8988T (cell line): ENCODE measurements at regions not wholly inside any gene's neighbourhood (a gene's known extent, or its start where the extent isn't known, plus 50 kb on each side); places are given as distances from the start of the nearest gene placed in this dataset.

Source experiments
- DNase-seq: peaks from one replicate; pipeline ENCODE4 v3.0.0; 2011

GRCh38 chr20:12596863-12597262 lies 411.9 kb upstream of the SPTLC3 start:
- no peak for DNase-seq

GRCh38 chr20:12597551-12597950 lies 411.2 kb upstream of the SPTLC3 start:
- no peak for DNase-seq

GRCh38 chr20:12598894-12599293 lies 409.9 kb upstream of the SPTLC3 start:
- DNase-seq: no peak

GRCh38 chr20:12599494-12599893 lies 409.3 kb upstream of the SPTLC3 start:
- DNase-seq: no peak

GRCh38 chr20:12605751-12606150 lies 403.0 kb upstream of the SPTLC3 start:
- no peak for DNase-seq

GRCh38 chr20:12610871-12611270 lies 397.9 kb upstream of the SPTLC3 start:
- DNase-seq: no peak

- no peak for DNase-seq
These were observed 394.0 kb upstream of the SPTLC3 start for GRCh38 chr20:12614764-12615163.

GRCh38 chr20:12617076-12617475 lies 391.7 kb upstream of the SPTLC3 start:
- DNase-seq: no peak

GRCh38 chr20:12623870-12624269 lies 384.9 kb upstream of the SPTLC3 start:
- no peak for DNase-seq

GRCh38 chr20:12627485-12627884 lies 381.3 kb upstream of the SPTLC3 start:
- no peak for DNase-seq

GRCh38 chr20:12638633-12639312 lies 370.0 kb upstream of the SPTLC3 start:
- DNase-seq: no peak

GRCh38 chr20:12640251-12640650 lies 368.5 kb upstream of the SPTLC3 start:
- no peak for DNase-seq

- DNase-seq: no peak
These were observed 367.2 kb upstream of the SPTLC3 start for GRCh38 chr20:12641619-12642018.

GRCh38 chr20:12644461-12644860 lies 364.3 kb upstream of the SPTLC3 start:
- no peak for DNase-seq

- DNase-seq: no peak
These were observed 359.5 kb upstream of the SPTLC3 start for GRCh38 chr20:12649234-12649633.

- no peak for DNase-seq
These were observed 355.1 kb upstream of the SPTLC3 start for GRCh38 chr20:12653642-12654041.

- no peak for DNase-seq
These were observed 348.8 kb upstream of the SPTLC3 start for GRCh38 chr20:12659942-12660341.

- no peak for DNase-seq
These were observed 347.9 kb upstream of the SPTLC3 start for GRCh38 chr20:12660918-12661317.

GRCh38 chr20:12670301-12670700 lies 338.5 kb upstream of the SPTLC3 start:
- DNase-seq: no peak

GRCh38 chr20:12673352-12673751 lies 335.4 kb upstream of the SPTLC3 start:
- DNase-seq: no peak

- DNase-seq: no peak
These were observed 330.8 kb upstream of the SPTLC3 start for GRCh38 chr20:12677925-12678324.

GRCh38 chr20:12679447-12679846 lies 329.3 kb upstream of the SPTLC3 start:
- no peak for DNase-seq

- no peak for DNase-seq
These were observed 326.2 kb upstream of the SPTLC3 start for GRCh38 chr20:12682613-12683012.

GRCh38 chr20:12687476-12687875 lies 321.3 kb upstream of the SPTLC3 start:
- no peak for DNase-seq

GRCh38 chr20:12695937-12696336 lies 312.8 kb upstream of the SPTLC3 start:
- DNase-seq: no peak
